ENCODE measurements at regions not wholly inside any gene's neighbourhood (a gene's known extent, or its start where the extent isn't known, plus 50 kb on each side); places are given as distances from the start of the nearest gene placed in this dataset.
"Not testable (repeated sequence)": the region's sequence is repeated elsewhere in the genome, so short reads cannot be mapped to it uniquely, and the experiment has no call there.

- no peak overlapping the region for H3K9ac ChIP-seq (ENCODE audit: low read depth, low read length)
- no peak overlapping the region for H3K4me3 ChIP-seq (ENCODE audit: low read length)
- H3K9me3 ChIP-seq (ENCODE audit: insufficient read depth, low read depth, low read length) = no peaks in the 10 kb centered on the region
- H3K4me1 ChIP-seq (ENCODE audit: insufficient read depth, low read length) = no peaks in the 10 kb centered on the region
- H3K27ac ChIP-seq (ENCODE audit: low read length) = no peak overlapping the region
- no peaks in the 10 kb centered on the region for H3K27me3 ChIP-seq (ENCODE audit: insufficient read depth, low read length)
- H3K36me3 ChIP-seq (ENCODE audit: insufficient read depth, low read depth, low read length) = no peaks in the 10 kb centered on the region
These were observed 478.4 kb downstream of the BRD1 start for GRCh38 chr22:49349181-49349835.

- Histone ChIP-seq H3K4me3 (ENCODE audit: low read length) (no peak overlapping the region), H3K9me3 (ENCODE audit: insufficient read depth, low read depth, low read length) (no peaks in the 10 kb centered on the region), H3K9ac (ENCODE audit: low read depth, low read length) (no peak overlapping the region), H3K27ac (ENCODE audit: low read length) (no peak overlapping the region), H3K27me3 (ENCODE audit: insufficient read depth, low read length) (no peaks in the 10 kb centered on the region), H3K4me1 (ENCODE audit: insufficient read depth, low read length) (no peaks in the 10 kb centered on the region), H3K36me3 (ENCODE audit: insufficient read depth, low read depth, low read length) (no peaks in the 10 kb centered on the region)
These were observed 479.0 kb downstream of the BRD1 start for GRCh38 chr22:49348631-49349030.

GRCh38 chr22:49347376-49347775 lies 480.3 kb downstream of the BRD1 start:
- Histone ChIP-seq H3K9me3 (ENCODE audit: insufficient read depth, low read depth, low read length) (no peaks in the 10 kb centered on the region), H3K36me3 (ENCODE audit: insufficient read depth, low read depth, low read length) (no peaks in the 10 kb centered on the region), H3K4me3 (ENCODE audit: low read length) (no peak overlapping the region), H3K27me3 (ENCODE audit: insufficient read depth, low read length) (no peaks in the 10 kb centered on the region), H3K4me1 (ENCODE audit: insufficient read depth, low read length) (no peaks in the 10 kb centered on the region), H3K27ac (ENCODE audit: low read length) (no peak overlapping the region), H3K9ac (ENCODE audit: low read depth, low read length) (no peak overlapping the region)

- Histone ChIP-seq H3K9ac (ENCODE audit: low read depth, low read length) (no peak overlapping the region), H3K27me3 (ENCODE audit: insufficient read depth, low read length) (no peaks in the 10 kb centered on the region), H3K4me1 (ENCODE audit: insufficient read depth, low read length) (no peaks in the 10 kb centered on the region), H3K4me3 (ENCODE audit: low read length) (no peak overlapping the region), H3K36me3 (ENCODE audit: insufficient read depth, low read depth, low read length) (no peaks in the 10 kb centered on the region), H3K9me3 (ENCODE audit: insufficient read depth, low read depth, low read length) (no peaks in the 10 kb centered on the region), H3K27ac (ENCODE audit: low read length) (no peak overlapping the region)
These were observed 481.8 kb downstream of the BRD1 start for GRCh38 chr22:49345896-49346295.

GRCh38 chr22:49344656-49345055 lies 483.0 kb downstream of the BRD1 start:
- no peak overlapping the region for H3K4me3 ChIP-seq (ENCODE audit: low read length)
- H3K27me3 ChIP-seq (ENCODE audit: insufficient read depth, low read length) = no peaks in the 10 kb centered on the region
- no peak overlapping the region for H3K27ac ChIP-seq (ENCODE audit: low read length)
- no peaks in the 10 kb centered on the region for H3K36me3 ChIP-seq (ENCODE audit: insufficient read depth, low read depth, low read length)
- no peak overlapping the region for H3K9ac ChIP-seq (ENCODE audit: low read depth, low read length)
- no peaks in the 10 kb centered on the region for H3K4me1 ChIP-seq (ENCODE audit: insufficient read depth, low read length)
- H3K9me3 ChIP-seq (ENCODE audit: insufficient read depth, low read depth, low read length) = no peaks in the 10 kb centered on the region

GRCh38 chr22:49344161-49344560 lies 483.5 kb downstream of the BRD1 start:
- H3K27me3 ChIP-seq (ENCODE audit: insufficient read depth, low read length) = no peaks in the 10 kb centered on the region
- H3K4me3 ChIP-seq (ENCODE audit: low read length) = no peak overlapping the region
- no peak overlapping the region for H3K27ac ChIP-seq (ENCODE audit: low read length)
- no peaks in the 10 kb centered on the region for H3K9me3 ChIP-seq (ENCODE audit: insufficient read depth, low read depth, low read length)
- H3K36me3 ChIP-seq (ENCODE audit: insufficient read depth, low read depth, low read length) = no peaks in the 10 kb centered on the region
- H3K4me1 ChIP-seq (ENCODE audit: insufficient read depth, low read length) = no peaks in the 10 kb centered on the region
- H3K9ac ChIP-seq (ENCODE audit: low read depth, low read length) = no peak overlapping the region

- Histone ChIP-seq H3K9ac (ENCODE audit: low read depth, low read length) (no peak overlapping the region), H3K27me3 (ENCODE audit: insufficient read depth, low read length) (no peaks in the 10 kb centered on the region), H3K4me3 (ENCODE audit: low read length) (no peak overlapping the region), H3K27ac (ENCODE audit: low read length) (no peak overlapping the region), H3K9me3 (ENCODE audit: insufficient read depth, low read depth, low read length) (no peaks in the 10 kb centered on the region), H3K36me3 (ENCODE audit: insufficient read depth, low read depth, low read length) (no peaks in the 10 kb centered on the region), H3K4me1 (ENCODE audit: insufficient read depth, low read length) (no peaks in the 10 kb centered on the region)
These were observed 487.3 kb downstream of the BRD1 start for GRCh38 chr22:49340406-49340805.

GRCh38 chr22:49336483-49336882 lies 491.2 kb downstream of the BRD1 start:
- not testable (repeated sequence) for H3K9me3 ChIP-seq (ENCODE audit: insufficient read depth, low read depth, low read length); H3K27ac ChIP-seq (ENCODE audit: low read length); H3K4me1 ChIP-seq (ENCODE audit: insufficient read depth, low read length); H3K9ac ChIP-seq (ENCODE audit: low read depth, low read length); H3K36me3 ChIP-seq (ENCODE audit: insufficient read depth, low read depth, low read length); H3K4me3 ChIP-seq (ENCODE audit: low read length); H3K27me3 ChIP-seq (ENCODE audit: insufficient read depth, low read length)

- no peaks in the 10 kb centered on the region for H3K27me3 ChIP-seq (ENCODE audit: insufficient read depth, low read length)
- H3K9me3 ChIP-seq (ENCODE audit: insufficient read depth, low read depth, low read length) = no peaks in the 10 kb centered on the region
- no peak overlapping the region for H3K27ac ChIP-seq (ENCODE audit: low read length)
- no peak overlapping the region for H3K9ac ChIP-seq (ENCODE audit: low read depth, low read length)
- H3K36me3 ChIP-seq (ENCODE audit: insufficient read depth, low read depth, low read length) = no peaks in the 10 kb centered on the region
- H3K4me3 ChIP-seq (ENCODE audit: low read length) = no peak overlapping the region
- peaks cover 3% of the 10 kb centered on the region; the same call in 1 of the 2 replicates for H3K4me1 ChIP-seq (ENCODE audit: insufficient read depth, low read length)
These were observed 492.7 kb downstream of the BRD1 start for GRCh38 chr22:49334976-49335375.

GRCh38 chr22:49334449-49334789 lies 493.3 kb downstream of the BRD1 start:
- Histone ChIP-seq H3K9me3 (ENCODE audit: insufficient read depth, low read depth, low read length) (no peaks in the 10 kb centered on the region), H3K27me3 (ENCODE audit: insufficient read depth, low read length) (no peaks in the 10 kb centered on the region), H3K36me3 (ENCODE audit: insufficient read depth, low read depth, low read length) (no peaks in the 10 kb centered on the region), H3K9ac (ENCODE audit: low read depth, low read length) (no peak overlapping the region), H3K27ac (ENCODE audit: low read length) (no peak overlapping the region), H3K4me3 (ENCODE audit: low read length) (no peak overlapping the region), H3K4me1 (ENCODE audit: insufficient read depth, low read length) (peaks cover 3% of the 10 kb centered on the region; the same call in 1 of the 2 replicates)

- Histone ChIP-seq H3K4me3 (ENCODE audit: low read length) (no peak overlapping the region), H3K27ac (ENCODE audit: low read length) (no peak overlapping the region), H3K27me3 (ENCODE audit: insufficient read depth, low read length) (no peaks in the 10 kb centered on the region), H3K36me3 (ENCODE audit: insufficient read depth, low read depth, low read length) (no peaks in the 10 kb centered on the region), H3K9me3 (ENCODE audit: insufficient read depth, low read depth, low read length) (no peaks in the 10 kb centered on the region), H3K9ac (ENCODE audit: low read depth, low read length) (no peak overlapping the region), H3K4me1 (ENCODE audit: insufficient read depth, low read length) (peaks cover 3% of the 10 kb centered on the region; the same call in 1 of the 2 replicates)
These were observed 494.5 kb downstream of the BRD1 start for GRCh38 chr22:49333206-49333605.

GRCh38 chr22:49332691-49333090 lies 495.0 kb downstream of the BRD1 start:
- peaks cover 3% of the 10 kb centered on the region; the same call in 1 of the 2 replicates for H3K4me1 ChIP-seq (ENCODE audit: insufficient read depth, low read length)
- H3K4me3 ChIP-seq (ENCODE audit: low read length) = no peak overlapping the region
- no peak overlapping the region for H3K9ac ChIP-seq (ENCODE audit: low read depth, low read length)
- no peaks in the 10 kb centered on the region for H3K36me3 ChIP-seq (ENCODE audit: insufficient read depth, low read depth, low read length)
- H3K27me3 ChIP-seq (ENCODE audit: insufficient read depth, low read length) = no peaks in the 10 kb centered on the region
- no peak overlapping the region for H3K27ac ChIP-seq (ENCODE audit: low read length)
- no peaks in the 10 kb centered on the region; the same call in 1 of the 2 replicates for H3K9me3 ChIP-seq (ENCODE audit: insufficient read depth, low read depth, low read length)

Measured in iPS-20b (cell line).